ENCODE measurements at regions not wholly inside any gene's neighbourhood (a gene's known extent, or its start where the extent isn't known, plus 50 kb on each side); places are given as distances from the start of the nearest gene placed in this dataset.

- H3K36me3 Mint-ChIP-seq (ENCODE audit: low read depth), result no peaks in the 10 kb centered on the region
- H3K27ac Mint-ChIP-seq (ENCODE audit: unreplicated experiment), result no peak overlapping the region
- no peak for DNase-seq (ENCODE audit: low spot score)
Measured at GRCh38 chr2:100754951-100755350, 65.0 kb upstream of the NPAS2 start.

GRCh38 chr2:100755441-100755840 lies 64.5 kb upstream of the NPAS2 start:
- DNase-seq (ENCODE audit: low spot score), result no peak
- H3K4me3 Mint-ChIP-seq (ENCODE audit: unreplicated experiment), result no peak overlapping the region
- TF ChIP-seq CTCF (IDR thresholded peaks at IDR 0.05), result no peak
- no peaks in the 10 kb centered on the region for H3K36me3 Mint-ChIP-seq (ENCODE audit: low read depth)
- H3K9me3 Mint-ChIP-seq (ENCODE audit: low read depth), result no peaks in the 10 kb centered on the region
- H3K27me3 Mint-ChIP-seq (ENCODE audit: low read depth), result no peaks in the 10 kb centered on the region
- H3K27ac Mint-ChIP-seq (ENCODE audit: unreplicated experiment), result peak overlapping the region; percentile 34
- peaks cover 71% of the 10 kb centered on the region for H3K4me1 Mint-ChIP-seq (ENCODE audit: low read depth)

More at GRCh38 chr2:100754951-100755350, 65.0 kb upstream of the NPAS2 start:
- H3K4me3 Mint-ChIP-seq (ENCODE audit: unreplicated experiment), result no peak overlapping the region
- no peak for TF ChIP-seq CTCF (IDR thresholded peaks at IDR 0.05)
- no peaks in the 10 kb centered on the region for H3K9me3 Mint-ChIP-seq (ENCODE audit: low read depth)
- H3K4me1 Mint-ChIP-seq (ENCODE audit: low read depth), result peaks cover 76% of the 10 kb centered on the region
- no peaks in the 10 kb centered on the region for H3K27me3 Mint-ChIP-seq (ENCODE audit: low read depth)

GRCh38 chr2:100756704-100757103 lies 63.2 kb upstream of the NPAS2 start:
- TF ChIP-seq CTCF (IDR thresholded peaks at IDR 0.05), result no peak
- DNase-seq (ENCODE audit: low spot score), result no peak

GRCh38 chr2:100757621-100758394 lies 62.1 kb upstream of the NPAS2 start:
- Mint-ChIP-seq H3K4me1 (ENCODE audit: low read depth) (peaks cover 56% of the 10 kb centered on the region), H3K4me3 (ENCODE audit: unreplicated experiment) (no peak overlapping the region), H3K36me3 (ENCODE audit: low read depth) (no peaks in the 10 kb centered on the region), H3K27ac (ENCODE audit: unreplicated experiment) (peak overlapping the region; percentile 37), H3K9me3 (ENCODE audit: low read depth) (no peaks in the 10 kb centered on the region), H3K27me3 (ENCODE audit: low read depth) (no peaks in the 10 kb centered on the region)
- TF ChIP-seq CTCF (IDR thresholded peaks at IDR 0.05), result no peak
- DNase-seq (ENCODE audit: low spot score), result no peak

More at GRCh38 chr2:100756704-100757103, 63.2 kb upstream of the NPAS2 start:
- H3K27me3 Mint-ChIP-seq (ENCODE audit: low read depth), result no peaks in the 10 kb centered on the region
- H3K4me3 Mint-ChIP-seq (ENCODE audit: unreplicated experiment), result no peak overlapping the region
- no peaks in the 10 kb centered on the region for H3K9me3 Mint-ChIP-seq (ENCODE audit: low read depth)
- no peaks in the 10 kb centered on the region for H3K36me3 Mint-ChIP-seq (ENCODE audit: low read depth)
- peak overlapping the region; percentile 1 for H3K27ac Mint-ChIP-seq (ENCODE audit: unreplicated experiment)
- H3K4me1 Mint-ChIP-seq (ENCODE audit: low read depth), result peaks cover 67% of the 10 kb centered on the region

- no peak overlapping the region for H3K4me3 Mint-ChIP-seq (ENCODE audit: unreplicated experiment)
- H3K27me3 Mint-ChIP-seq (ENCODE audit: low read depth), result no peaks in the 10 kb centered on the region
- peaks cover 36% of the 10 kb centered on the region for H3K4me1 Mint-ChIP-seq (ENCODE audit: low read depth)
Measured at GRCh38 chr2:100759901-100760300, 60.0 kb upstream of the NPAS2 start.

More at GRCh38 chr2:100759901-100760300, 60.0 kb upstream of the NPAS2 start:
- H3K27ac Mint-ChIP-seq (ENCODE audit: unreplicated experiment), result no peak overlapping the region
- DNase-seq (ENCODE audit: low spot score), result no peak
- H3K36me3 Mint-ChIP-seq (ENCODE audit: low read depth), result no peaks in the 10 kb centered on the region
- H3K9me3 Mint-ChIP-seq (ENCODE audit: low read depth), result no peaks in the 10 kb centered on the region
- no peak for TF ChIP-seq CTCF (IDR thresholded peaks at IDR 0.05)
